ACHN (cell line): ENCODE measurements at regions not wholly inside any gene's neighbourhood (a gene's known extent, or its start where the extent isn't known, plus 50 kb on each side); places are given as distances from the start of the nearest gene placed in this dataset.
"Not testable (repeated sequence)": the region's sequence is repeated elsewhere in the genome, so short reads cannot be mapped to it uniquely, and the experiment has no call there.

Experiments used
- DNase-seq: peaks from one replicate; pipeline ENCODE4 v3.0.0-alpha.2; 2015
- in situ Hi-C: cut with HindIII; loops from 2 replicates; pipeline ENCODE4 v1.10.0; 2017; ENCODE audit warnings: low sequenced_read_pairs, low pct_ligation_motif_present, low pct_unique_long_range_greater_than_20kb

GRCh38 chr2:126041391-126042047 is 614.4 kb upstream of the GYPC start:
- DNase-seq, result no peak
- in situ Hi-C loops, result no loop called here

- in situ Hi-C loops, result no loop called here
- DNase-seq, result no peak
Measured at GRCh38 chr2:126042089-126042488, 613.9 kb upstream of the GYPC start.

- no peak for DNase-seq
- in situ Hi-C loops, result no loop called here
Measured at GRCh38 chr2:126048719-126049118, 607.2 kb upstream of the GYPC start.

GRCh38 chr2:126049461-126049860 is 606.5 kb upstream of the GYPC start:
- in situ Hi-C loops, result no loop called here
- DNase-seq, result no peak

GRCh38 chr2:126050991-126051736 is 604.8 kb upstream of the GYPC start:
- no peak for DNase-seq
- in situ Hi-C loops, result no loop called here

GRCh38 chr2:126051737-126052240 is 604.2 kb upstream of the GYPC start:
- in situ Hi-C loops, DNase-seq: not testable (repeated sequence)

GRCh38 chr2:126059379-126059778 is 596.6 kb upstream of the GYPC start:
- DNase-seq, result no peak
- in situ Hi-C loops, result no loop called here

- in situ Hi-C loops, result no loop called here
- no peak for DNase-seq
Measured at GRCh38 chr2:126085011-126085795, 570.8 kb upstream of the GYPC start.

- no peak for DNase-seq
- in situ Hi-C loops, result no loop called here
Measured at GRCh38 chr2:126100962-126101361, 555.0 kb upstream of the GYPC start.

GRCh38 chr2:126106006-126106405 is 550.0 kb upstream of the GYPC start:
- in situ Hi-C loops, result no loop called here
- no peak for DNase-seq

- no peak for DNase-seq
- in situ Hi-C loops, result no loop called here
Measured at GRCh38 chr2:126107883-126108282, 548.1 kb upstream of the GYPC start.

- DNase-seq, result no peak
Measured at GRCh38 chr2:126115975-126116374, 540.0 kb upstream of the GYPC start.

GRCh38 chr2:126117886-126118285 is 538.1 kb upstream of the GYPC start:
- in situ Hi-C loops, result no loop called here
- DNase-seq, result no peak

More at GRCh38 chr2:126115975-126116374, 540.0 kb upstream of the GYPC start:
- in situ Hi-C loops, result no loop called here

GRCh38 chr2:126145752-126146151 is 510.2 kb upstream of the GYPC start:
- in situ Hi-C loops, result no loop called here
- DNase-seq, result no peak

GRCh38 chr2:126154256-126154785 is 501.6 kb upstream of the GYPC start:
- in situ Hi-C loops, result no loop called here

GRCh38 chr2:126160950-126161349 is 495.0 kb upstream of the GYPC start:
- DNase-seq, in situ Hi-C loops: not testable (repeated sequence)

More at GRCh38 chr2:126154256-126154785, 501.6 kb upstream of the GYPC start:
- no peak for DNase-seq

- DNase-seq, result no peak
- in situ Hi-C loops, result no loop called here
Measured at GRCh38 chr2:126172631-126173184, 483.2 kb upstream of the GYPC start.

GRCh38 chr2:126175222-126175621 is 480.7 kb upstream of the GYPC start:
- no peak for DNase-seq
- in situ Hi-C loops, result no loop called here

- in situ Hi-C loops, result no loop called here
- no peak for DNase-seq
Measured at GRCh38 chr2:126177479-126177878, 478.5 kb upstream of the GYPC start.
